MG63 (cell line): ENCODE measurements at regions not wholly inside any gene's neighbourhood (a gene's known extent, or its start where the extent isn't known, plus 50 kb on each side); places are given as distances from the start of the nearest gene placed in this dataset.

Experiments used
- DNase-seq: peaks from one replicate; pipeline ENCODE4 v3.0.0-alpha.2; 2020
- H3K27me3 ChIP-seq: fragments of 250-450 bp; sonication (Bioruptor Pico); 2 replicates; pipeline ENCODE4 v1.5.1; 2020; ENCODE audit warnings: mild to moderate bottlenecking, moderate library complexity
- H3K36me3 ChIP-seq: fragments of 250-450 bp; sonication (Bioruptor Pico); 2 replicates; pipeline ENCODE4 v1.5.1; 2020; ENCODE audit warnings: mild to moderate bottlenecking, moderate library complexity
- H3K4me3 ChIP-seq: fragments of 250-450 bp; sonication (Bioruptor Pico); 2 replicates; pipeline ENCODE4 v1.5.1; 2020; ENCODE audit warnings: mild to moderate bottlenecking, moderate library complexity
- H3K9me3 ChIP-seq: fragments of 250-450 bp; sonication (Bioruptor Pico); 2 replicates; pipeline ENCODE4 v1.5.1; 2020; ENCODE audit warnings: mild to moderate bottlenecking, moderate library complexity

- Histone ChIP-seq H3K27me3 (no peaks in the 10 kb centered on the region), H3K4me3 (no peak overlapping the region), H3K36me3 (no peaks in the 10 kb centered on the region), H3K9me3 (no peaks in the 10 kb centered on the region)
- no peak for DNase-seq
Measured at GRCh38 chrX:122500556-122500955, 683.5 kb upstream of the GRIA3 start.

GRCh38 chrX:122501652-122502051 lies 682.4 kb upstream of the GRIA3 start:
- H3K4me3 ChIP-seq, result no peak overlapping the region
- no peaks in the 10 kb centered on the region for H3K9me3 ChIP-seq
- DNase-seq, result no peak
- H3K27me3 ChIP-seq, result no peaks in the 10 kb centered on the region
- H3K36me3 ChIP-seq, result no peaks in the 10 kb centered on the region

- Histone ChIP-seq H3K27me3 (no peaks in the 10 kb centered on the region), H3K9me3 (no peaks in the 10 kb centered on the region), H3K36me3 (no peaks in the 10 kb centered on the region), H3K4me3 (no peak overlapping the region)
- no peak for DNase-seq
Measured at GRCh38 chrX:122504026-122504425, 680.1 kb upstream of the GRIA3 start.

- H3K4me3 ChIP-seq, result no peak overlapping the region
- no peaks in the 10 kb centered on the region for H3K9me3 ChIP-seq
- no peak for DNase-seq
- H3K27me3 ChIP-seq, result no peaks in the 10 kb centered on the region
- no peaks in the 10 kb centered on the region for H3K36me3 ChIP-seq
Measured at GRCh38 chrX:122512561-122513072, 671.5 kb upstream of the GRIA3 start.

- H3K36me3 ChIP-seq, result no peaks in the 10 kb centered on the region
- DNase-seq, result no peak
- H3K9me3 ChIP-seq, result no peaks in the 10 kb centered on the region
- no peaks in the 10 kb centered on the region for H3K27me3 ChIP-seq
- H3K4me3 ChIP-seq, result no peak overlapping the region
Measured at GRCh38 chrX:122517786-122518185, 666.3 kb upstream of the GRIA3 start.

- H3K27me3 ChIP-seq, result no peaks in the 10 kb centered on the region
- DNase-seq, result no peak
- no peaks in the 10 kb centered on the region for H3K9me3 ChIP-seq
- no peaks in the 10 kb centered on the region for H3K36me3 ChIP-seq
- H3K4me3 ChIP-seq, result no peak overlapping the region
Measured at GRCh38 chrX:122545778-122546177, 638.3 kb upstream of the GRIA3 start.

GRCh38 chrX:122546269-122546668 lies 637.8 kb upstream of the GRIA3 start:
- no peak for DNase-seq
- no peaks in the 10 kb centered on the region for H3K36me3 ChIP-seq
- H3K4me3 ChIP-seq, result no peak overlapping the region
- H3K27me3 ChIP-seq, result no peaks in the 10 kb centered on the region
- no peaks in the 10 kb centered on the region for H3K9me3 ChIP-seq

GRCh38 chrX:122552286-122552800 lies 631.7 kb upstream of the GRIA3 start:
- no peak overlapping the region for H3K4me3 ChIP-seq
- no peaks in the 10 kb centered on the region for H3K27me3 ChIP-seq
- no peaks in the 10 kb centered on the region for H3K9me3 ChIP-seq
- no peaks in the 10 kb centered on the region for H3K36me3 ChIP-seq
- DNase-seq, result no peak

- Histone ChIP-seq H3K9me3 (no peaks in the 10 kb centered on the region), H3K4me3 (no peak overlapping the region), H3K36me3 (no peaks in the 10 kb centered on the region), H3K27me3 (no peaks in the 10 kb centered on the region)
- no peak for DNase-seq
Measured at GRCh38 chrX:122555925-122556324, 628.2 kb upstream of the GRIA3 start.

- H3K4me3 ChIP-seq, result no peak overlapping the region
- no peaks in the 10 kb centered on the region for H3K27me3 ChIP-seq
- peak; percentile 86 for DNase-seq
- H3K9me3 ChIP-seq, result no peaks in the 10 kb centered on the region
- no peaks in the 10 kb centered on the region for H3K36me3 ChIP-seq
Measured at GRCh38 chrX:122565952-122566351, 618.1 kb upstream of the GRIA3 start.

GRCh38 chrX:122566401-122566800 lies 617.7 kb upstream of the GRIA3 start:
- Histone ChIP-seq H3K4me3 (no peak overlapping the region), H3K9me3 (no peaks in the 10 kb centered on the region), H3K27me3 (no peaks in the 10 kb centered on the region), H3K36me3 (no peaks in the 10 kb centered on the region)
- DNase-seq, result no peak

GRCh38 chrX:122567911-122568310 lies 616.2 kb upstream of the GRIA3 start:
- H3K27me3 ChIP-seq, result no peaks in the 10 kb centered on the region
- H3K4me3 ChIP-seq, result no peak overlapping the region
- H3K36me3 ChIP-seq, result no peaks in the 10 kb centered on the region
- no peaks in the 10 kb centered on the region for H3K9me3 ChIP-seq
- no peak for DNase-seq

GRCh38 chrX:122572461-122572860 lies 611.6 kb upstream of the GRIA3 start:
- peak; percentile 22 for DNase-seq
- Histone ChIP-seq H3K36me3 (no peaks in the 10 kb centered on the region), H3K4me3 (no peak overlapping the region), H3K9me3 (no peaks in the 10 kb centered on the region), H3K27me3 (no peaks in the 10 kb centered on the region)

- no peak overlapping the region for H3K4me3 ChIP-seq
- no peak for DNase-seq
- H3K9me3 ChIP-seq, result no peaks in the 10 kb centered on the region
- no peaks in the 10 kb centered on the region for H3K36me3 ChIP-seq
- no peaks in the 10 kb centered on the region for H3K27me3 ChIP-seq
Measured at GRCh38 chrX:122579036-122579435, 605.0 kb upstream of the GRIA3 start.

- DNase-seq, result no peak
- Histone ChIP-seq H3K36me3 (no peaks in the 10 kb centered on the region), H3K9me3 (no peaks in the 10 kb centered on the region), H3K27me3 (no peaks in the 10 kb centered on the region), H3K4me3 (no peak overlapping the region)
Measured at GRCh38 chrX:122579526-122579925, 604.6 kb upstream of the GRIA3 start.

- H3K4me3 ChIP-seq, result no peak overlapping the region
- H3K27me3 ChIP-seq, result no peaks in the 10 kb centered on the region
- H3K36me3 ChIP-seq, result no peaks in the 10 kb centered on the region
- no peak for DNase-seq
- H3K9me3 ChIP-seq, result no peaks in the 10 kb centered on the region
Measured at GRCh38 chrX:122582280-122582974, 601.7 kb upstream of the GRIA3 start.

GRCh38 chrX:122582975-122583305 lies 601.1 kb upstream of the GRIA3 start:
- Histone ChIP-seq H3K36me3 (no peaks in the 10 kb centered on the region), H3K27me3 (no peaks in the 10 kb centered on the region), H3K9me3 (no peaks in the 10 kb centered on the region), H3K4me3 (no peak overlapping the region)
- no peak for DNase-seq

GRCh38 chrX:122583551-122583950 lies 600.5 kb upstream of the GRIA3 start:
- no peaks in the 10 kb centered on the region for H3K36me3 ChIP-seq
- no peak for DNase-seq
- no peaks in the 10 kb centered on the region for H3K9me3 ChIP-seq
- no peak overlapping the region for H3K4me3 ChIP-seq
- no peaks in the 10 kb centered on the region for H3K27me3 ChIP-seq
